D721Med (cell line): ENCODE measurements at regions not wholly inside any gene's neighbourhood (a gene's known extent, or its start where the extent isn't known, plus 50 kb on each side); places are given as distances from the start of the nearest gene placed in this dataset.
"Not testable (repeated sequence)": the region's sequence is repeated elsewhere in the genome, so short reads cannot be mapped to it uniquely, and the experiment has no call there.

Experiments
- DNase-seq: peaks from one replicate; pipeline ENCODE4 v3.0.0; 2011; ENCODE audit warnings: low spot score; ENCODE audit not compliant: insufficient read length
- FAIRE-seq: peaks from 2 replicates; lab custom pipeline; 2011; peaks lifted over from hg19 to GRCh38; lab: Jason Lieb, UNC
- TF ChIP-seq, protein P1 (sequence below): IDR thresholded peaks from 2 replicates; pipeline ENCODE4 v1.5.1; 2012; ENCODE audit warnings: mild to moderate bottlenecking, control low read depth; ENCODE audit not compliant: insufficient read depth; ENCODE audit errors: missing control alignments

DNA sequence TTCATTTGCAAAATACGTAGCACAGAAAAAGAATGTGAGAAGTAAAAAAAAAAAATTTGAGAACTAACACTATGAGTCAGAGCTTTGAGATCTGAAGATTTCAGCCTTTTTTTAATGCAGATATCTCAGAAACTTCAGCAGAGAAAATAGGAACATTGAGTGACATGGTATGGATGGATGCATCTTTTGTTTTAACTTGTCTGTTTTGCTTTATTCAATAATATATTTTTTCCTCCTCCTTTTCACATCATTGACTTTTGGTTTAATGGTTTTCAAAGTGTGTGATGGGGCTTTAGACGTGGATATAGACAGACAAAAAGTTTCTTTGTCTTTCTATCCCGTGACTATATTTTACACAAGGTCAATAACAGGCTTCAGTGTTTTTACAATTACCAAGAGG, 426.7 kb upstream of the FRG2C start:
- TF ChIP-seq, protein P1, sequence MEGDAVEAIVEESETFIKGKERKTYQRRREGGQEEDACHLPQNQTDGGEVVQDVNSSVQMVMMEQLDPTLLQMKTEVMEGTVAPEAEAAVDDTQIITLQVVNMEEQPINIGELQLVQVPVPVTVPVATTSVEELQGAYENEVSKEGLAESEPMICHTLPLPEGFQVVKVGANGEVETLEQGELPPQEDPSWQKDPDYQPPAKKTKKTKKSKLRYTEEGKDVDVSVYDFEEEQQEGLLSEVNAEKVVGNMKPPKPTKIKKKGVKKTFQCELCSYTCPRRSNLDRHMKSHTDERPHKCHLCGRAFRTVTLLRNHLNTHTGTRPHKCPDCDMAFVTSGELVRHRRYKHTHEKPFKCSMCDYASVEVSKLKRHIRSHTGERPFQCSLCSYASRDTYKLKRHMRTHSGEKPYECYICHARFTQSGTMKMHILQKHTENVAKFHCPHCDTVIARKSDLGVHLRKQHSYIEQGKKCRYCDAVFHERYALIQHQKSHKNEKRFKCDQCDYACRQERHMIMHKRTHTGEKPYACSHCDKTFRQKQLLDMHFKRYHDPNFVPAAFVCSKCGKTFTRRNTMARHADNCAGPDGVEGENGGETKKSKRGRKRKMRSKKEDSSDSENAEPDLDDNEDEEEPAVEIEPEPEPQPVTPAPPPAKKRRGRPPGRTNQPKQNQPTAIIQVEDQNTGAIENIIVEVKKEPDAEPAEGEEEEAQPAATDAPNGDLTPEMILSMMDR, result no peak
- DNase-seq (no peak), FAIRE-seq (no peak)

DNA sequence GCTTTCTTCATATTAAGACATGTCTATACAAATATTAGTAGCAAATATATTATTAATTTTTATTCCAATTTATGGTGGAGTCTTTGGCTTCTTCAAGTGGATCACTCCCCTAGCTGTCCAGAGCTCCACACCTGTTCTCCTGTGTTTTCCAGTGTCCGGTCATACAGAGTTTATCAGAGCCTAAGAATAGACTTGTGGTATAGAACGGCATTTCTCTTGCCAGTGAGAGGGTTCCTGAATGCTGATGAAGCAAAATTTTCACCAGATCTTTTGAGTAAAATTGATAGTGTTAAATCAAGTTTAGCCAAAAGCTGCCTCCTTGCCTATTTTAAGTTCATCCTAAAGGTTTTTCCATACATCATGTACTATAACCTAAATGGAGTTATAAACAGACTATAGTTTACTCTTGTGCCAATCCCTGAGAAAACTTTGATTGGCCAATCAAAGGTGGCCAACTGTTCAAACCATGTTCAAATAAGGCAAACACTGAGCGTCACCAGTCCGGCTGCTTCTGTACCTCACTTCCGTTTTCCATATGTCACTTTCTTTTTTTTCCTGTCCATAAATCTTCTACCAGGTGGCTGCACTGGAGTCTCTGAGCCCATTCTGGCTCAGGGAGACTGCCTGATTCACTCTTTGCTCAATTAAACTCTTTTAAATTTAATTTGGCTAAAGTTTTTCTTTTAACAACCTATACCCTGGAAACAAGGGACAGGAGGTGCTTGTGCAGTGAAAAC, 422.7 kb upstream of the FRG2C start:
- FAIRE-seq, DNase-seq: not testable (repeated sequence)

DNA sequence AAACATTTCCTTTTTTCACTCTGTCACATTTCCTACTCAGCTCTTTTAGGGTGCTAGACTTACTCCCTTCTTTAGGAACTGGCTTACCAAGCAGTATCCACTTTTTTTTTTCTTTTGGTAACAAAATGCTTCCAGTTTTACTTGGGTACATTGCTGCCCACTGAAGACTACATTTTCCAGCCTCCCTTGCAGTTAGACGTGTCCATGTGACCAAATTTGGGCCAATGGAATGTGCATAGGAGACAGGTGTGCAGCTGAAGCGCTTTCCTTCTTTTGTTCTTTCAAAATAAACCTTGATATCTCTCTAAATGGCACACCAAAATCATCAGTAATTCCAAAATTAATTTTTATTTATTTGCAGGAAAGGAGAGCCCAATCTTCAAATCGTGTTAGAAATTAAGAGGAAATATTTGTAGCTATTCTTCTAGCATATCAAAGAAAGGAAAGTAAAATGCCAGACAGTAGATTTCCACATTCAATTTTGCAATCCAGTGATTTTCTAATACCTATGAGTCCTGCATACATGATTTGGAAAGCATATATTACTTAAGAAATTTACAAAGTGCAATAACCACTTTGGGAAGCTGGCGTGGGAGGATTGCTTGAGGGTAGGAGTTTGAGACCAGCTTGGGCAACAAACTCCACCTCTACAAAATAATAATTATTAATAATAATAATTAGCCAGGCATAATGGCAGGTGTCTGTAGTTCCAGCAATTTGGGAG, 422.0 kb upstream of the FRG2C start:
- TF ChIP-seq, protein P1, result no peak
- FAIRE-seq, result no peak
- no peak for DNase-seq

DNA sequence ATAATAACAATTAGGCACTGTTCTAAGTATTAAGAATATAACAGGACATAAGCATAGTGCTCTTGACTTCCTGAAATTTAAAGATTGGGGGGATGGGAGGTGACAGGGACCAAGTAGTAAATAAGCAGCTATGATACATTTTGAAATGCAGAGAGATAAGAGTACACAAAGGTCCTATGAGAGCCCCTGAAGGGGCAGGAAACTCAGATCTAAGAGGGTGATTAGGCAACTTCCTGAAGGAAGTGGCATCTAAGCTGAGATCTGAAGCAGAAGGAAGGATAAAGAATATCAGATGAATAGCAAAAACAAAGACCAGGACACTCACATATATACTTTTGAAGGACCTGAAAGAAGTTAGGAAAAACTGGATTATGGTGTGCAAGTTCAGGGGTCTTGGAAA, 415.2 kb upstream of the FRG2C start:
- TF ChIP-seq, protein P1, result no peak
- no peak for FAIRE-seq
- no peak for DNase-seq

DNA sequence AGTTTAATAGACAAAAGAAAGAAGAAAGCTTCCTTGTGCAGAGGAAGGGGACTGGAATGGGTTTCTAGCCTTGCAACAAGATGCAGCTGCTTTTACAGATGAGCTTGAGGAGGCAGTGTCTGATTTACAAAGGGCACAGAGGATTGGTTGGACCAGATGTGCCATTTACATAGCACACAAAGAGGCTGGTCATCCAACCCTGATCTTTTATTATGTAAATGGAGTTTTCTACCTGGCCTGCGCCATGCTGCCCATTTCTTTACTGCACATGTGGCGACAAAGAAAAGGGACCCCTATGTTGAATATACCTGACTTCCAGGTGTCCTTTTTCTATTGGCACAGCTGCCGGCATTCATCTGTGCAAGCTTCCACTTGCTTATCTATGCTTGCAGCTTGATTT, 409.4 kb upstream of the FRG2C start:
- DNase-seq, result no peak
- TF ChIP-seq, protein P1, result no peak
- no peak for FAIRE-seq

DNA sequence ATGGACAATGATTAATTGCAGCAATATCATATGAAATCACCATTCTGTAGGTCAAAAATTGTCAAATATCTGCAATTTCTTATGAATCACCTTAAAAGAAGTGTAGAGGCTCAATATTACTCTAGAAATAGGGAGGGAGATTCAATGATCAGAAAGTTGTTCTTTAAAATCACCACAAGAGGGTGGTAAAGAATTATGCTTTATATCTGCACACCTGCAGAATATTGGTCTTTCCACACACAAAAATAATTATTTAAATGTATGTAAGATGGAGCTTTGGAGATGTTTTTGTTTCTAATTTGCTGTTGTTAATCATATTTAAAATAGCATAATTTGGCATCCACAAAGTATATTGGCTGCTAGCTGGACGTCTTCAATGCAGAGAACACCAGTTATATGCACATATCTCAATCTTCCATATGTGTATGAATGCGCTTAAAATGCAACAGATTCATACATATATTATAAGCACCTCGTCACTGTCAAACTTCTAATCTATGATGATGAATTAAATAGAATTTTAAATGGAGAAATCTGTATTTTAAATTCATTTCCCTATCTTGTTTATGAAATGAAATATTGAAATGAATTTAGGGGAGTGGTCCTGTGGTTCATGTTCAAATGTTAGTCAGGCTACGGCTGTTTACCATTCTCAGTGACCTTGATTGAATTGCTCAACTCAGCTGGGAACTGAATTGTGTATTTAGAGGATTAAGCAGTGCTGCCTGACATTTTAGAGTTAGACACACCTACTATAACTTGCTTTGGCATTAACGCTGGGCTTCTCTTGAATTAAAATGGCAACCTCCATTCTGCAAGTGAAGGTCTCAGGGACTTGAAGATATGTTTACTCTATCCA, 405.1 kb upstream of the FRG2C start:
- FAIRE-seq, result peak; percentile 78
- TF ChIP-seq, protein P1, result peak; percentile 47

DNA sequence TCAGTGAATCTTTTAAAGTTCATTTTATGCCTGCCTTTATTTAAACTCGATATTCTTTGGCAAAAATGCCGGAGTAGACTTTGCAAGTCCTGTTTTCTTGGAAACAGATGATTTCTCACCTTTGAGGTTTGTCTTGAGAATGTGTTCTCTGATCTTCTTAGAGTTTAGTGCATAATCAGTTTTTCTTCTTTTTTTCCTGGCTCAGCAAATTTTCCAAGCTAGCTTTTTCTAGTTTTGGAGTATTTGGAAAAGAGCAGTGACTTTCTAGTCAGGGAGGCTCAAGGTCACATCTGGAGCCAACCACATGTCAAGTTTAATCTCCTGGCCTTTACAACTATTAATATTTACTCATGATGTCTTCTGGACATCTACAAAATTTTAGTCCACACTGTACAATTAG, 403.2 kb upstream of the FRG2C start:
- DNase-seq, FAIRE-seq: not testable (repeated sequence)

More for the DNA sequence above, 405.1 kb upstream of the FRG2C start:
- DNase-seq, result not testable (repeated sequence)

DNA sequence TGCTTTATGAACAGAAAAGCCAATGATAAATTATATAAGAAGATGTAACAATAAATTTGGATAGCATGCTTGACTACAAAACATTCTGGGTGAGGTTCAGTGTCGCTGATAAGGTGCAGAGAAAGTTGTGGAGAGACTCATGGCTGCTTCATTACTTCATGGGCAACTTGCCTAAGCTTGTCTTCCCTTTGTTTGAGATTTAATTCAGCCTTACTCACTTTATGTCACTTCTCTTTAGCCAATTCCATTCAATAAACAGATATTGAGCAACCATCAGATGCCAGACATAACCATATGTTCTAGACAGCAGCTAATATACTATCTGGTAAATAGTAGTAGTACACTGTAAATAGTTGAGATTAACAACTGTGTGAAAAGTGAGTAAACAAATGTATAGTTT, 401.5 kb upstream of the FRG2C start:
- peak; percentile 21 for FAIRE-seq
- no peak for DNase-seq
- TF ChIP-seq, protein P1, result no peak
